ENCODE measurements at regions not wholly inside any gene's neighbourhood (a gene's known extent, or its start where the extent isn't known, plus 50 kb on each side); places are given as distances from the start of the nearest gene placed in this dataset.

GRCh38 chr20:24048024-24048611 is 59.5 kb upstream of the GGTLC1 start:
- Histone ChIP-seq H3K36me3 (ENCODE audit: control insufficient read depth in 2 of 2, extremely low read depth in 1 of 2, insufficient read depth in 1 of 2, low read length in 1 of 2) (no peaks in the 10 kb centered on the region), H3K4me3 (ENCODE audit: control insufficient read depth in 1 of 2, extremely low read depth in 1 of 2, low read length in 1 of 2) (no peak overlapping the region), H3K9me3 (no peaks in the 10 kb centered on the region), H3K4me1 (ENCODE audit: control insufficient read depth in 1 of 2, extremely low read depth in 1 of 2, insufficient read depth in 2 of 2, low read length in 2 of 2) (peaks cover 46 to 51% of the 10 kb centered on the region in 2 experiments), H3K27ac (ENCODE audit: low read length) (no peak overlapping the region), H3K27me3 (replicated peaks in 1 of 2; ENCODE audit: control insufficient read depth in 2 of 2, extremely low read depth in 1 of 2, insufficient read depth in 2 of 2, low read length in 1 of 2) (peaks cover 0 to under 1% of the 10 kb centered on the region in 2 experiments)
- Mint-ChIP-seq H3K27ac (peak overlapping the region in 1 of 2 donors; percentile 45), H3K27me3 (no peaks in the 10 kb centered on the region), H3K36me3 (no peaks in the 10 kb centered on the region), H3K4me1 (peaks cover 60 to 75% (median 63%) of the 10 kb centered on the region in 3 donors), H3K4me3 (no peak overlapping the region), H3K9me3 (no peaks in the 10 kb centered on the region)
- POLR2A ChIA-PET: interaction anchor here in 1 of 2 donors (0.7 kb wide), 2 partner anchors 20 to 1101 kb away, joined by 3 read pairs; no protein-coding TSS in a partner anchor
- CTCF ChIA-PET: no interaction called here
- 87% methylated on average over 6 of the region's 16 CpGs for WGBS (ENCODE audit: insufficient coverage)
- DNase-seq: no peak
- ATAC-seq (replicated peaks in 1 of 4): no peak

- Mint-ChIP-seq H3K4me3 (no peak overlapping the region), H3K9me3 (no peaks in the 10 kb centered on the region)
- POLR2A ChIA-PET: interaction anchor here in 1 of 2 donors (0.7 kb wide), 1 partner anchor 546 kb away, joined by 4 read pairs; no protein-coding TSS in a partner anchor
Observed at GRCh38 chr20:24046888-24047287, 58.3 kb upstream of the GGTLC1 start.

GRCh38 chr20:24045621-24046318 is 57.2 kb upstream of the GGTLC1 start:
- peak overlapping the region; percentile 87 to 93 for H3K27ac Mint-ChIP-seq
- peak overlapping the region in 1 of 2 donors; percentile 38 for H3K4me3 ChIP-seq (ENCODE audit: control insufficient read depth in 1 of 2, extremely low read depth in 1 of 2, low read length in 1 of 2)

More at GRCh38 chr20:24046888-24047287, 58.3 kb upstream of the GGTLC1 start:
- H3K27ac Mint-ChIP-seq: peak overlapping the region; percentile 84
- CTCF ChIA-PET: interaction anchor here in 1 of 2 donors (1.0 kb wide), 1 partner anchor 20 kb away, joined by 3 read pairs; no protein-coding TSS in a partner anchor
- DNase-seq (no peak), ATAC-seq (replicated peaks in 1 of 4) (no peak)
- H3K36me3 Mint-ChIP-seq: no peaks in the 10 kb centered on the region
- no peak overlapping the region for H3K27ac ChIP-seq (ENCODE audit: low read length)
- no CpG with 5 or more reads among the region's 1 CpG for WGBS (ENCODE audit: insufficient coverage)
- no peaks in the 10 kb centered on the region for H3K9me3 ChIP-seq
- no peaks in the 10 kb centered on the region for H3K27me3 Mint-ChIP-seq
- no peak overlapping the region for H3K4me3 ChIP-seq (ENCODE audit: control insufficient read depth in 1 of 2, extremely low read depth in 1 of 2, low read length in 1 of 2)
- H3K4me1 Mint-ChIP-seq: peaks cover 61 to 68% (median 63%) of the 10 kb centered on the region in 3 donors
- H3K27me3 ChIP-seq (replicated peaks in 1 of 2; ENCODE audit: control insufficient read depth in 2 of 2, extremely low read depth in 1 of 2, insufficient read depth in 2 of 2, low read length in 1 of 2): no peaks in the 10 kb centered on the region
- no peaks in the 10 kb centered on the region for H3K36me3 ChIP-seq (ENCODE audit: control insufficient read depth in 2 of 2, extremely low read depth in 1 of 2, insufficient read depth in 1 of 2, low read length in 1 of 2)
- peaks cover 40 to 46% of the 10 kb centered on the region in 2 experiments for H3K4me1 ChIP-seq (ENCODE audit: control insufficient read depth in 1 of 2, extremely low read depth in 1 of 2, insufficient read depth in 2 of 2, low read length in 2 of 2)

GRCh38 chr20:24043294-24043693 is 54.7 kb upstream of the GGTLC1 start:
- no peaks in the 10 kb centered on the region for H3K27me3 Mint-ChIP-seq
- ChIA-PET CTCF (interaction anchor here in 1 of 2 donors (0.6 kb wide), 1 partner anchor 9 kb away, joined by 5 read pairs; no protein-coding TSS in a partner anchor), POLR2A (interaction anchor here in 1 of 2 donors (1.4 kb wide), 1 partner anchor 16 kb away, joined by 4 read pairs; no protein-coding TSS in a partner anchor)
- H3K9me3 Mint-ChIP-seq: no peaks in the 10 kb centered on the region
- no peak for ATAC-seq (replicated peaks in 1 of 4)
- no peak overlapping the region for H3K4me3 ChIP-seq (ENCODE audit: control insufficient read depth in 1 of 2, extremely low read depth in 1 of 2, low read length in 1 of 2)
- peaks cover 17 to 29% of the 10 kb centered on the region in 2 experiments for H3K4me1 ChIP-seq (ENCODE audit: control insufficient read depth in 1 of 2, extremely low read depth in 1 of 2, insufficient read depth in 2 of 2, low read length in 2 of 2)
- no peak overlapping the region for H3K27ac Mint-ChIP-seq
- no CpG with 5 or more reads among the region's 1 CpG for WGBS (ENCODE audit: insufficient coverage)
- H3K4me3 Mint-ChIP-seq: no peak overlapping the region
- H3K9me3 ChIP-seq: no peaks in the 10 kb centered on the region
- no peaks in the 10 kb centered on the region for H3K36me3 Mint-ChIP-seq
- no peaks in the 10 kb centered on the region for H3K27me3 ChIP-seq (replicated peaks in 1 of 2; ENCODE audit: control insufficient read depth in 2 of 2, extremely low read depth in 1 of 2, insufficient read depth in 2 of 2, low read length in 1 of 2)
- H3K36me3 ChIP-seq (ENCODE audit: control insufficient read depth in 2 of 2, extremely low read depth in 1 of 2, insufficient read depth in 1 of 2, low read length in 1 of 2): no peaks in the 10 kb centered on the region
- H3K27ac ChIP-seq (ENCODE audit: low read length): no peak overlapping the region
- DNase-seq: no peak
- peaks cover 38 to 62% (median 46%) of the 10 kb centered on the region in 3 donors for H3K4me1 Mint-ChIP-seq

More at GRCh38 chr20:24045621-24046318, 57.2 kb upstream of the GGTLC1 start:
- no peaks in the 10 kb centered on the region for H3K36me3 Mint-ChIP-seq
- Histone ChIP-seq H3K27me3 (replicated peaks in 1 of 2; ENCODE audit: control insufficient read depth in 2 of 2, extremely low read depth in 1 of 2, insufficient read depth in 2 of 2, low read length in 1 of 2) (no peaks in the 10 kb centered on the region), H3K9me3 (no peaks in the 10 kb centered on the region), H3K27ac (ENCODE audit: low read length) (peak overlapping the region; percentile 30), H3K4me1 (ENCODE audit: control insufficient read depth in 1 of 2, extremely low read depth in 1 of 2, insufficient read depth in 2 of 2, low read length in 2 of 2) (peaks cover 32 to 43% of the 10 kb centered on the region in 2 experiments), H3K36me3 (ENCODE audit: control insufficient read depth in 2 of 2, extremely low read depth in 1 of 2, insufficient read depth in 1 of 2, low read length in 1 of 2) (no peaks in the 10 kb centered on the region)
- H3K9me3 Mint-ChIP-seq: no peaks in the 10 kb centered on the region
- H3K4me3 Mint-ChIP-seq: peak overlapping the region in 1 of 3 donors; percentile 62
- peaks cover 52 to 69% (median 57%) of the 10 kb centered on the region in 3 donors for H3K4me1 Mint-ChIP-seq
- WGBS (ENCODE audit: insufficient coverage): 28% methylated on average over 5 of the region's 10 CpGs
- peak; percentile 83 to 91 (median 90) for ATAC-seq (replicated peaks in 1 of 4)
- ChIA-PET CTCF (interaction anchor here in 1 of 2 donors (1.1 kb wide), 1 partner anchor 18 kb away, joined by 3 read pairs; no protein-coding TSS in a partner anchor), POLR2A (no interaction called here)
- peak in 4 of 35 experiments; percentile 12 to 45 (median 20) for DNase-seq
- H3K27me3 Mint-ChIP-seq: no peaks in the 10 kb centered on the region

GRCh38 chr20:24042646-24043045 is 54.1 kb upstream of the GGTLC1 start:
- WGBS (ENCODE audit: insufficient coverage): no CpG with 5 or more reads among the region's 3 CpGs
- Mint-ChIP-seq H3K27ac (no peak overlapping the region), H3K36me3 (no peaks in the 10 kb centered on the region), H3K27me3 (no peaks in the 10 kb centered on the region), H3K9me3 (no peaks in the 10 kb centered on the region), H3K4me1 (peaks cover 36 to 56% (median 45%) of the 10 kb centered on the region in 3 donors), H3K4me3 (no peak overlapping the region)
- Histone ChIP-seq H3K9me3 (no peaks in the 10 kb centered on the region), H3K4me1 (ENCODE audit: control insufficient read depth in 1 of 2, extremely low read depth in 1 of 2, insufficient read depth in 2 of 2, low read length in 2 of 2) (peaks cover 21 to 29% of the 10 kb centered on the region in 2 experiments), H3K36me3 (ENCODE audit: control insufficient read depth in 2 of 2, extremely low read depth in 1 of 2, insufficient read depth in 1 of 2, low read length in 1 of 2) (no peaks in the 10 kb centered on the region), H3K27me3 (replicated peaks in 1 of 2; ENCODE audit: control insufficient read depth in 2 of 2, extremely low read depth in 1 of 2, insufficient read depth in 2 of 2, low read length in 1 of 2) (no peaks in the 10 kb centered on the region), H3K27ac (ENCODE audit: low read length) (no peak overlapping the region), H3K4me3 (ENCODE audit: control insufficient read depth in 1 of 2, extremely low read depth in 1 of 2, low read length in 1 of 2) (no peak overlapping the region)
- POLR2A ChIA-PET: interaction anchor here in 1 of 2 donors (1.4 kb wide), 1 partner anchor 15 kb away, joined by 4 read pairs; no protein-coding TSS in a partner anchor
- CTCF ChIA-PET: no interaction called here
- ATAC-seq (replicated peaks in 1 of 4) (no peak), DNase-seq (no peak)

- H3K4me1 Mint-ChIP-seq: peaks cover 26 to 40% (median 32%) of the 10 kb centered on the region in 3 donors
- H3K36me3 Mint-ChIP-seq: no peaks in the 10 kb centered on the region
- no CpG with 5 or more reads among the region's 1 CpG for whole genome bisulfite sequencing (ENCODE audit: insufficient coverage)
- POLR2A ChIA-PET: no interaction called here
- H3K9me3 ChIP-seq: no peaks in the 10 kb centered on the region
- no peak overlapping the region for H3K4me3 Mint-ChIP-seq
- CTCF ChIA-PET: no interaction called here
- H3K27ac Mint-ChIP-seq: no peak overlapping the region
- H3K36me3 ChIP-seq (ENCODE audit: control insufficient read depth in 2 of 2, extremely low read depth in 1 of 2, insufficient read depth in 1 of 2, low read length in 1 of 2): no peaks in the 10 kb centered on the region
- peaks cover 16 to 18% of the 10 kb centered on the region in 2 experiments for H3K4me1 ChIP-seq (ENCODE audit: control insufficient read depth in 1 of 2, extremely low read depth in 1 of 2, insufficient read depth in 2 of 2, low read length in 2 of 2)
- H3K27me3 ChIP-seq (replicated peaks in 1 of 2; ENCODE audit: control insufficient read depth in 2 of 2, extremely low read depth in 1 of 2, insufficient read depth in 2 of 2, low read length in 1 of 2): no peaks in the 10 kb centered on the region
- H3K4me3 ChIP-seq (ENCODE audit: control insufficient read depth in 1 of 2, extremely low read depth in 1 of 2, low read length in 1 of 2): no peak overlapping the region
- H3K27me3 Mint-ChIP-seq: no peaks in the 10 kb centered on the region
- no peak for DNase-seq
- no peak overlapping the region for H3K27ac ChIP-seq (ENCODE audit: low read length)
- H3K9me3 Mint-ChIP-seq: no peaks in the 10 kb centered on the region
- no peak for ATAC-seq (replicated peaks in 1 of 4)
Observed at GRCh38 chr20:24040896-24041459, 52.4 kb upstream of the GGTLC1 start.
